Spleen (tissue), 11 donors: ENCODE measurements at regions not wholly inside any gene's neighbourhood (a gene's known extent, or its start where the extent isn't known, plus 50 kb on each side); places are given as distances from the start of the nearest gene placed in this dataset.

Source experiments
- DNase-seq: peaks from one replicate; pipeline ENCODE4 v3.0.0-alpha.2; 2020
- H3K27ac ChIP-seq, 8 donors: fragments of 200-600 bp; sonication (generic) in 7 of 8; 1 replicate in 4 of 8; 2 replicates in 4 of 8; pipeline versions ENCODE4 v1.5.0 to v1.8.0; 2016 to 2021; ENCODE audit warnings: inconsistent platforms in 4 of 8, mild to moderate bottlenecking in 4 of 8, moderate library complexity in 1 of 8
- H3K27me3 ChIP-seq, 7 donors: fragments of 200-600 bp; sonication (generic) in 6 of 7; replicated peaks in 1 of 7; 1 replicate in 4 of 7; 2 replicates in 3 of 7; pipeline versions ENCODE4 v1.5.0 to v1.8.0; 2016 to 2021; ENCODE audit warnings: inconsistent platforms in 3 of 7, mild to moderate bottlenecking in 1 of 7
- H3K36me3 ChIP-seq, 6 donors: fragments of 200-600 bp; sonication (generic) in 5 of 6; 1 replicate in 4 of 6; 2 replicates in 2 of 6; pipeline versions ENCODE4 v1.5.0 to v1.8.0; 2016 to 2021; ENCODE audit warnings: inconsistent platforms in 2 of 6
- H3K4me1 ChIP-seq, 6 donors: fragments of 200-600 bp; sonication (generic) in 5 of 6; 1 replicate in 3 of 6; 2 replicates in 3 of 6; pipeline versions ENCODE4 v1.5.0 to v1.8.0; 2016 to 2021; ENCODE audit warnings: inconsistent platforms in 3 of 6
- H3K4me3 ChIP-seq, 8 donors: fragments of 200-600 bp; sonication (generic) in 7 of 8; 1 replicate in 4 of 8; 2 replicates in 4 of 8; pipeline versions ENCODE4 v1.5.0 to v1.8.0; 2016 to 2021; ENCODE audit warnings: inconsistent platforms in 4 of 8, mild to moderate bottlenecking in 4 of 8, moderate library complexity in 2 of 8
- H3K9me3 ChIP-seq, 8 donors: fragments of 200-600 bp; sonication (generic) in 7 of 8; 1 replicate in 4 of 8; 2 replicates in 4 of 8; pipeline versions ENCODE4 v1.5.0 to v1.8.0; 2016 to 2021; ENCODE audit warnings: inconsistent platforms in 4 of 8
- POLR2A ChIP-seq, 3 donors: fragments of 450-650 bp; IDR thresholded peaks; one replicate each; pipeline ENCODE4 v1.5.1; 2017; ENCODE audit warnings: antibody characterized with exemption in 3 of 3, mild to moderate bottlenecking in 1 of 3
- POLR2AphosphoS5 ChIP-seq, 3 donors: sonication (generic); formaldehyde crosslinking; IDR thresholded peaks; one replicate each; pipeline ENCODE4 v1.5.1; 2017; ENCODE audit warnings: antibody characterized with exemption in 3 of 3
- WGBS, 5 donors: extraction: QIAGEN DNeasy Blood & Tissue Kit in 3 of 5; methylation state at CpG; one replicate each; pipeline versions ENCODE4 v1.1.5 to v1.1.7; 2013 to 2018; 5-methylcytosine and 5-hydroxymethylcytosine counted together
- intact Hi-C: fragments of 100-400 bp; cut with DNase I; formaldehyde crosslinking; loops from one replicate; pipeline ENCODE4 v1.15.0; 2023; ENCODE audit warnings: low total_unique reads
- TF ChIP-seq, protein P1 (sequence below), 11 experiments: fragments of 200-600 bp in 7 of 11; fragments of 450-650 bp in 4 of 11; sonication (generic) in 4 of 11; IDR thresholded peaks in 8 of 11; conservative IDR thresholded peaks in 3 of 11; 1 replicate in 7 of 11; 2 replicates in 4 of 11; pipeline versions ENCODE4 v1.4.0 to v1.8.0; 2016 to 2021; ENCODE audit warnings: antibody characterized with exemption in 11 of 11, inconsistent platforms in 4 of 11, mild to moderate bottlenecking in 1 of 11
- donor health status: healthy with polysubstance abuse.
- donor health status: DM: no; HTN: no; CAD: no; lungs with moderate emphysema.
- donor health status: DM: no; HTN: no; CAD: no.
- donor health status: Bipolar disorder and iron deficiency.
- donor health status: healthy.
- donor health status: DM: no; HTN: no; CAD: no.
- donor health status: DM: yes; HTN: yes; CAD: no.

- H3K27me3 ChIP-seq, result no peaks in the 10 kb centered on the region
- no peak overlapping the region for H3K27ac ChIP-seq
- no peak for DNase-seq
- H3K36me3 ChIP-seq, result no peaks in the 10 kb centered on the region
- no peak overlapping the region for H3K4me3 ChIP-seq
- 69 to 80% (median 79%) methylated on average over 1 of the region's 1 CpG for WGBS, 5 donors
- no peaks in the 10 kb centered on the region for H3K4me1 ChIP-seq
- TF ChIP-seq POLR2AphosphoS5 (IDR thresholded peaks at IDR 0.05) (no peak), POLR2A (IDR thresholded peaks at IDR 0.05) (no peak)
- TF ChIP-seq, protein P1, sequence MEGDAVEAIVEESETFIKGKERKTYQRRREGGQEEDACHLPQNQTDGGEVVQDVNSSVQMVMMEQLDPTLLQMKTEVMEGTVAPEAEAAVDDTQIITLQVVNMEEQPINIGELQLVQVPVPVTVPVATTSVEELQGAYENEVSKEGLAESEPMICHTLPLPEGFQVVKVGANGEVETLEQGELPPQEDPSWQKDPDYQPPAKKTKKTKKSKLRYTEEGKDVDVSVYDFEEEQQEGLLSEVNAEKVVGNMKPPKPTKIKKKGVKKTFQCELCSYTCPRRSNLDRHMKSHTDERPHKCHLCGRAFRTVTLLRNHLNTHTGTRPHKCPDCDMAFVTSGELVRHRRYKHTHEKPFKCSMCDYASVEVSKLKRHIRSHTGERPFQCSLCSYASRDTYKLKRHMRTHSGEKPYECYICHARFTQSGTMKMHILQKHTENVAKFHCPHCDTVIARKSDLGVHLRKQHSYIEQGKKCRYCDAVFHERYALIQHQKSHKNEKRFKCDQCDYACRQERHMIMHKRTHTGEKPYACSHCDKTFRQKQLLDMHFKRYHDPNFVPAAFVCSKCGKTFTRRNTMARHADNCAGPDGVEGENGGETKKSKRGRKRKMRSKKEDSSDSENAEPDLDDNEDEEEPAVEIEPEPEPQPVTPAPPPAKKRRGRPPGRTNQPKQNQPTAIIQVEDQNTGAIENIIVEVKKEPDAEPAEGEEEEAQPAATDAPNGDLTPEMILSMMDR (IDR thresholded peaks at IDR 0.05 in 8 of 11, conservative IDR thresholded peaks at IDR 0.05 in 3 of 11), result no peak
- peaks cover 0 to 5% (median 0%) of the 10 kb centered on the region in 8 donors for H3K9me3 ChIP-seq
- intact Hi-C loops, result no loop called here
These were observed 567.5 kb upstream of the IMPG1 start for GRCh38 chr6:76639941-76640340.

DNA sequence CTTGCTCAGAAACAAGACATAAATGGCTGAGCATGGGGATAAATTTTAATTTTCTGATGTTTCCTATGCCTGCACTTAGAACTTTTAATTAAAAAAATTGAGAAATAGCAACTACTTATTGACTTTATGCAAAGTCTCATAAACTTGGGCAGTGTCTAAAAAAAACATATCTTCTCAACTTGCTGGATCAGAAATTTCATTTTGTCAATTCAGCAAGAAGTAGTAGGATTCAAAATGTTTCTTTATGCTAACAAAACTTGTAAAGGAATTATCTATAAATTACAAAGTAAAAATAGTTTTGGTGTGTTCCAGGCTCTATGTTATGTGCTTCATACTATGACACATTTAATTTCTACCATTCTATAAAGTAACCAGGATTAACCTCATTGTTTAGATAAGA, 562.2 kb upstream of the IMPG1 start:
- Histone ChIP-seq H3K9me3 (peaks cover 0 to 14% (median 3%) of the 10 kb centered on the region in 8 donors), H3K4me3 (no peak overlapping the region), H3K27ac (no peak overlapping the region), H3K27me3 (no peaks in the 10 kb centered on the region), H3K4me1 (no peaks in the 10 kb centered on the region), H3K36me3 (no peaks in the 10 kb centered on the region)
- TF ChIP-seq POLR2AphosphoS5 (IDR thresholded peaks at IDR 0.05) (no peak), POLR2A (IDR thresholded peaks at IDR 0.05) (no peak)
- TF ChIP-seq, protein P1 (IDR thresholded peaks at IDR 0.05 in 8 of 11, conservative IDR thresholded peaks at IDR 0.05 in 3 of 11), result no peak
- intact Hi-C loops, result no loop called here
- no peak for DNase-seq

DNA sequence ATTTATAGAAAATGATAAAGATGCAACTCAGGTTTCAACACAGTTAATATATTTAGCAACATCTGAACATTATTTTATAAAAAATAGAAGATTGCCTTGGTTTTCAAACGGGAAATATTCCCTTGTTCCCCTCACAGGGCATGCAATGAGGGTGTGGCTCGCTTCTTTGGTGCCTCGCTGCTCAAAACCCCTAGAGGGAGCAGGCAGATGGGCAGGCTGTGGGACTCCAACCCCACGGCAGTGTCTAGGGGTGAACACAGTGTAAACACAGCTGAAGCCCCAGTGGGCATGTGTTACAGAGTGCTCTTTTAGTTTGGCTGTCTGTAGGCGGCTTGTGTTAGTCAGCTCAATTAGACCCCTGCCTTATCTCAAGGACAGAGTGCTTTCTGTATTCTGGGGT, 560.8 kb upstream of the IMPG1 start:
- 63 to 72% (median 66%) methylated on average over 5 of the region's 5 CpGs for WGBS, 5 donors
- intact Hi-C loops, result no loop called here
- Histone ChIP-seq H3K27ac (no peak overlapping the region), H3K4me1 (no peaks in the 10 kb centered on the region), H3K9me3 (peaks cover 0 to 26% (median 10%) of the 10 kb centered on the region in 8 donors), H3K4me3 (no peak overlapping the region), H3K27me3 (no peaks in the 10 kb centered on the region), H3K36me3 (no peaks in the 10 kb centered on the region)
- no peak for TF ChIP-seq POLR2AphosphoS5 (IDR thresholded peaks at IDR 0.05)
- no peak for TF ChIP-seq POLR2A (IDR thresholded peaks at IDR 0.05)
- TF ChIP-seq, protein P1 (IDR thresholded peaks at IDR 0.05 in 8 of 11, conservative IDR thresholded peaks at IDR 0.05 in 3 of 11), result no peak
- DNase-seq, result no peak

GRCh38 chr6:76631622-76632021, 559.2 kb upstream of the IMPG1 start:
- WGBS, 5 donors, result 84 to 94% (median 89%) methylated on average over 9 of the region's 9 CpGs

More at GRCh38 chr6:76631622-76632021, 559.2 kb upstream of the IMPG1 start:
- H3K27me3 ChIP-seq, result no peaks in the 10 kb centered on the region
- intact Hi-C loops, result no loop called here
- H3K36me3 ChIP-seq, result no peaks in the 10 kb centered on the region
- H3K9me3 ChIP-seq, result peaks cover 0 to 29% (median 11%) of the 10 kb centered on the region in 8 donors
- DNase-seq, result no peak
- TF ChIP-seq POLR2AphosphoS5 (IDR thresholded peaks at IDR 0.05) (no peak), POLR2A (IDR thresholded peaks at IDR 0.05) (no peak)
- TF ChIP-seq, protein P1 (IDR thresholded peaks at IDR 0.05 in 8 of 11, conservative IDR thresholded peaks at IDR 0.05 in 3 of 11), result no peak
- no peaks in the 10 kb centered on the region for H3K4me1 ChIP-seq
- H3K27ac ChIP-seq, result no peak overlapping the region
- no peak overlapping the region for H3K4me3 ChIP-seq
